CD14-positive monocyte (primary cell): ENCODE measurements at regions not wholly inside any gene's neighbourhood (a gene's known extent, or its start where the extent isn't known, plus 50 kb on each side); places are given as distances from the start of the nearest gene placed in this dataset.

Experiments used
- DNase-seq, 3 donors: peaks; one replicate each; pipeline ENCODE4 v3.0.0-alpha.2; 2011 to 2022
- H2AFZ ChIP-seq: 2 replicates; pipeline ENCODE4 v1.6.0; 2012; ENCODE audit warnings: mild to moderate bottlenecking, low read depth, low read length, inconsistent platforms; ENCODE audit not compliant: insufficient read depth, poor library complexity, severe bottlenecking
- H3K27ac ChIP-seq, 2 donors: 1 replicate in 1 of 2; 2 replicates in 1 of 2; pipeline ENCODE4 v1.5.1; 2012 to 2013; ENCODE audit warnings: low read length in 2 of 2, control low read depth in 1 of 2, inconsistent platforms in 1 of 2, low read depth in 1 of 2, mild to moderate bottlenecking in 1 of 2
- H3K27me3 ChIP-seq, 2 donors: one replicate each; pipeline versions ENCODE4 v1.6.0 to v1.6.1; 2011 to 2013; ENCODE audit warnings: low read length in 2 of 2; ENCODE audit not compliant: control insufficient read depth in 2 of 2, insufficient read depth in 2 of 2
- H3K36me3 ChIP-seq, 2 donors: replicated peaks in 1 of 2; 1 replicate in 1 of 2; 2 replicates in 1 of 2; pipeline versions ENCODE4 v1.5.1 to v1.6.1; 2012 to 2013; ENCODE audit warnings: low read length in 2 of 2, control low read depth in 1 of 2, inconsistent platforms in 1 of 2, mild to moderate bottlenecking in 1 of 2; ENCODE audit not compliant: insufficient read depth in 2 of 2, control insufficient read depth in 1 of 2
- H3K4me1 ChIP-seq, 2 donors: 1 replicate in 1 of 2; 2 replicates in 1 of 2; pipeline versions ENCODE4 v1.5.1 to v1.6.1; 2012 to 2013; ENCODE audit warnings: low read length in 2 of 2, control low read depth in 1 of 2, inconsistent platforms in 1 of 2, mild to moderate bottlenecking in 1 of 2, moderate library complexity in 1 of 2; ENCODE audit not compliant: insufficient read depth in 2 of 2, control insufficient read depth in 1 of 2
- H3K4me2 ChIP-seq: replicated peaks from 2 replicates; pipeline ENCODE3; 2012; ENCODE audit warnings: low read length, moderate library complexity, mild to moderate bottlenecking; ENCODE audit not compliant: poor library complexity, severe bottlenecking; ENCODE audit errors: extremely low read depth
- H3K4me3 ChIP-seq, 3 experiments: fragments of 200-600 bp in 1 of 3; sonication (generic) in 1 of 3; replicated peaks in 1 of 3; 1 replicate in 2 of 3; 2 replicates in 1 of 3; pipeline ENCODE4 v1.5.1; 2011 to 2013; ENCODE audit warnings: low read length in 3 of 3, mild to moderate bottlenecking in 3 of 3, control low read depth in 2 of 3, low read depth in 2 of 3, inconsistent platforms in 1 of 3, moderate library complexity in 1 of 3
- H3K79me2 ChIP-seq: 2 replicates; pipeline ENCODE4 v1.6.0; 2012; ENCODE audit warnings: mild to moderate bottlenecking, control low read depth, inconsistent platforms, low read length, moderate library complexity; ENCODE audit not compliant: insufficient read depth
- H3K9ac ChIP-seq: 2 replicates; pipeline ENCODE4 v1.6.0; 2017; ENCODE audit warnings: low read length, mild to moderate bottlenecking; ENCODE audit not compliant: insufficient read depth, poor library complexity, severe bottlenecking
- H3K9me3 ChIP-seq, 2 donors: replicated peaks in 1 of 2; 1 replicate in 1 of 2; 2 replicates in 1 of 2; pipeline versions ENCODE4 v1.5.1 to v1.6.1; 2012 to 2013; ENCODE audit warnings: low read length in 2 of 2, control low read depth in 1 of 2; ENCODE audit not compliant: control insufficient read depth in 1 of 2, insufficient read depth in 1 of 2
- H4K20me1 ChIP-seq: 2 replicates; pipeline ENCODE4 v1.6.0; 2012; ENCODE audit warnings: mild to moderate bottlenecking, low read length, control low read depth, moderate library complexity; ENCODE audit not compliant: insufficient read depth
- H3K27ac Mint-ChIP-seq, 7 donors: one replicate each; pipeline ENCODE4 v1.8.0; 2020; ENCODE audit warnings: mild to moderate bottlenecking in 7 of 7, mixed read lengths in 7 of 7, moderate library complexity in 6 of 7, inconsistent platforms in 2 of 7
- H3K27me3 Mint-ChIP-seq, 3 donors: one replicate each; pipeline ENCODE4 v1.8.0; 2021 to 2022; ENCODE audit warnings: low read depth in 3 of 3, mild to moderate bottlenecking in 3 of 3, mixed read lengths in 3 of 3, moderate library complexity in 3 of 3, inconsistent platforms in 1 of 3
- H3K36me3 Mint-ChIP-seq, 2 donors: one replicate each; pipeline ENCODE4 v1.8.0; 2020; ENCODE audit warnings: mixed read lengths in 2 of 2, inconsistent platforms in 1 of 2, mild to moderate bottlenecking in 1 of 2
- H3K4me1 Mint-ChIP-seq: one replicate; pipeline ENCODE4 v1.8.0; 2020; ENCODE audit warnings: mild to moderate bottlenecking, mixed read lengths
- H3K4me3 Mint-ChIP-seq, 2 donors: one replicate each; pipeline ENCODE4 v1.8.0; 2020; ENCODE audit warnings: mild to moderate bottlenecking in 2 of 2, mixed read lengths in 2 of 2, moderate library complexity in 1 of 2
- H3K9me3 Mint-ChIP-seq, 7 donors: one replicate each; pipeline ENCODE4 v1.8.0; 2020 to 2022; ENCODE audit warnings: mixed read lengths in 7 of 7, mild to moderate bottlenecking in 6 of 7, moderate library complexity in 6 of 7, inconsistent platforms in 2 of 7
- CTCF ChIP-seq: fragments of 200-600 bp; IDR thresholded peaks from one replicate; pipeline ENCODE4 v1.8.0; 2022; ENCODE audit warnings: antibody characterized with exemption, mild to moderate bottlenecking
- WGBS: methylation state at CpG from one replicate; pipeline ENCODE4 v1.1.5; 2013; ENCODE audit warnings: missing lambda C conversion rate; ENCODE audit not compliant: insufficient coverage; 5-methylcytosine and 5-hydroxymethylcytosine counted together
- intact Hi-C, 2 donors: fragments of 100-400 bp; cut with micrococcal nuclease; formaldehyde crosslinking; loops; one replicate each; pipeline versions ENCODE4 v1.15.0 to v1.15.1; 2023

DNA sequence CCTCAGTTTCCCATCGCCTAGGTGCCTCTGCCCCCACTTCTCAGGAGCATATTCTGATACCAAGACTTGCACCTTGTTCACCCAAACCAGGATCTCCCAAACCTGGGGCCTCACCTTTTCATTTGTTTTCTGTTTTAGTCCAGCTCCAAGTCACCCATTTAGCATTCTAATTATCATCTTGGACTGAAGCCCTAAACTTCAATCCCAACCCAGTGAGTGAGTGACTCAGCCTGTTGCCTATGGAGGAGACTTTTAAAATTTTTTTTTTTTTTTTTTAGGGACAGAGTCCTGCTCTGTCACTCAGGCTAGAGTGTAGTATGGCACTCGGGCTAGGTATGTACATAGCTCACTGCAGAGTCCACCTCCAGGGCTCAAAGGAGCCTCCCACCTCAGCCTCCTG, 378.9 kb upstream of the AUTS2 start:
- peaks cover 0 to 8% (median 2%) of the 10 kb centered on the region in 7 donors for H3K9me3 Mint-ChIP-seq

GRCh38 chr7:69225259-69225943, 372.9 kb upstream of the AUTS2 start:
- no peak for DNase-seq
- H3K9ac ChIP-seq = no peak overlapping the region
- intact Hi-C loops = no loop called here
- H3K9me3 ChIP-seq = no peaks in the 10 kb centered on the region
- H3K4me2 ChIP-seq = no peak overlapping the region
- peak overlapping the region in 1 of 7 donors; percentile 30 for H3K27ac Mint-ChIP-seq
- H3K36me3 ChIP-seq = no peaks in the 10 kb centered on the region
- H3K4me1 Mint-ChIP-seq = no peaks in the 10 kb centered on the region
- no peak overlapping the region for H3K27ac ChIP-seq
- no peaks in the 10 kb centered on the region for H3K27me3 ChIP-seq
- no peak overlapping the region for H3K4me3 ChIP-seq
- no peaks in the 10 kb centered on the region for H3K4me1 ChIP-seq
- peaks cover 4 to 23% (median 9%) of the 10 kb centered on the region in 7 donors for H3K9me3 Mint-ChIP-seq
- no peaks in the 10 kb centered on the region for H4K20me1 ChIP-seq
- H2AFZ ChIP-seq = no peak overlapping the region
- H3K79me2 ChIP-seq = no peaks in the 10 kb centered on the region
- no peak overlapping the region for H3K4me3 Mint-ChIP-seq
- peaks cover 2 to 6% (median 2%) of the 10 kb centered on the region in 3 donors for H3K27me3 Mint-ChIP-seq
- no peaks in the 10 kb centered on the region for H3K36me3 Mint-ChIP-seq
- 86% methylated on average over 3 of the region's 6 CpGs for WGBS
- TF ChIP-seq CTCF = no peak

More for the DNA sequence above, 378.9 kb upstream of the AUTS2 start:
- H3K27me3 Mint-ChIP-seq = peaks cover 2 to 4% (median 2%) of the 10 kb centered on the region in 3 donors
- Histone ChIP-seq H3K9me3 (no peaks in the 10 kb centered on the region), H3K79me2 (no peaks in the 10 kb centered on the region), H3K4me2 (no peak overlapping the region), H3K4me1 (no peaks in the 10 kb centered on the region), H3K4me3 (no peak overlapping the region), H3K9ac (no peak overlapping the region), H2AFZ (no peak overlapping the region), H3K27me3 (no peaks in the 10 kb centered on the region), H3K36me3 (no peaks in the 10 kb centered on the region), H4K20me1 (no peaks in the 10 kb centered on the region), H3K27ac (no peak overlapping the region)
- no peaks in the 10 kb centered on the region for H3K4me1 Mint-ChIP-seq
- 73% methylated on average over 1 of the region's 2 CpGs for WGBS
- no peak for DNase-seq
- no peaks in the 10 kb centered on the region for H3K36me3 Mint-ChIP-seq
- peak overlapping the region in 1 of 7 donors; percentile 6 for H3K27ac Mint-ChIP-seq
- no peak overlapping the region for H3K4me3 Mint-ChIP-seq
- no peak for TF ChIP-seq CTCF
- intact Hi-C loops = no loop called here
